ENCODE measurements at regions not wholly inside any gene's neighbourhood (a gene's known extent, or its start where the extent isn't known, plus 50 kb on each side); places are given as distances from the start of the nearest gene placed in this dataset.

DNA sequence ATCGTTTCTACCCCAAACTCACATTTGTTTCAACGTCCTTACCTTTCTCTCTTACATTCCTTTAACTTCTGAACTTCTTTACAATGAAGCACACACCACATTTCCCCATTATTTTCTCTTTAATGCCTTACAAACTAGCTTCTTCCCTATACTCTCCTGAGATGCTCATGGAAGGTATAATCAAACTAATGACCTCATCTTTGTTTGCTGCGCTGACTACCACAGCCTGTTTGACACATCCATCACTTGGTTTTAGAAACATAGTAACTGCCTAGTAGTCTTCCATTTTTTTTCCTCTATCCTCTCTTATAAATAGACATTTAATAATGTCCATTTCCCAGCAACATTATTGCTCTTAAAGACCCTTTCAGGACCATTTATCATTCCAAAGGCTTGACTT, 230.5 kb upstream of the LRTM1 start:
- H3K9me3 ChIP-seq, result no peaks in the 10 kb centered on the region
- TF ChIP-seq POLR2A (IDR thresholded peaks at IDR 0.05), result no peak
- TF ChIP-seq, protein P1, sequence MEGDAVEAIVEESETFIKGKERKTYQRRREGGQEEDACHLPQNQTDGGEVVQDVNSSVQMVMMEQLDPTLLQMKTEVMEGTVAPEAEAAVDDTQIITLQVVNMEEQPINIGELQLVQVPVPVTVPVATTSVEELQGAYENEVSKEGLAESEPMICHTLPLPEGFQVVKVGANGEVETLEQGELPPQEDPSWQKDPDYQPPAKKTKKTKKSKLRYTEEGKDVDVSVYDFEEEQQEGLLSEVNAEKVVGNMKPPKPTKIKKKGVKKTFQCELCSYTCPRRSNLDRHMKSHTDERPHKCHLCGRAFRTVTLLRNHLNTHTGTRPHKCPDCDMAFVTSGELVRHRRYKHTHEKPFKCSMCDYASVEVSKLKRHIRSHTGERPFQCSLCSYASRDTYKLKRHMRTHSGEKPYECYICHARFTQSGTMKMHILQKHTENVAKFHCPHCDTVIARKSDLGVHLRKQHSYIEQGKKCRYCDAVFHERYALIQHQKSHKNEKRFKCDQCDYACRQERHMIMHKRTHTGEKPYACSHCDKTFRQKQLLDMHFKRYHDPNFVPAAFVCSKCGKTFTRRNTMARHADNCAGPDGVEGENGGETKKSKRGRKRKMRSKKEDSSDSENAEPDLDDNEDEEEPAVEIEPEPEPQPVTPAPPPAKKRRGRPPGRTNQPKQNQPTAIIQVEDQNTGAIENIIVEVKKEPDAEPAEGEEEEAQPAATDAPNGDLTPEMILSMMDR (IDR thresholded peaks at IDR 0.05), result no peak
- no peak overlapping the region for H3K27ac ChIP-seq
- H3K27me3 ChIP-seq, result no peaks in the 10 kb centered on the region
- no peak overlapping the region for H3K4me3 ChIP-seq
- no peak for DNase-seq
- no peaks in the 10 kb centered on the region for H3K36me3 ChIP-seq
- H3K4me1 ChIP-seq, result no peaks in the 10 kb centered on the region

DNA sequence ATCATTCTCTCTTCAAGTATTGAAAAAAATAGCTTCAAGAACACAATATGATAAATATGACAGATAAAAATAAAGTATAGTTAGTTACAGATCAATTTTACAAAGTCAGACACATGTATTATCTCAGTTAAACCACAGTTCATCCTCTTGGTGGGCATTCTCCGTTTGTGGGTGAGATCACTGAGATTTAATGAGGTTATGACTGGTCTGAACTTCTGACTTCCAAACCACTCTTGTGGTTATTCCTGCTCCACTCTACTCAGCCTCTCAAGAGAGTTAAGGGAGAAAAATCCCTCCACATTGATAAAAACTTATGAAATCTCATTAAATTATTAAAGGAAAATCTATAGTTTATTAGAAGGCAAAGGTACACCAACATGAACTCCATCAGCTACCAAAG, 229.9 kb upstream of the LRTM1 start:
- no peak for DNase-seq
- Histone ChIP-seq H3K4me1 (no peaks in the 10 kb centered on the region), H3K27me3 (no peaks in the 10 kb centered on the region), H3K9me3 (no peaks in the 10 kb centered on the region), H3K27ac (no peak overlapping the region), H3K36me3 (no peaks in the 10 kb centered on the region), H3K4me3 (no peak overlapping the region)
- TF ChIP-seq POLR2A (IDR thresholded peaks at IDR 0.05), result no peak
- TF ChIP-seq, protein P1 (IDR thresholded peaks at IDR 0.05), result no peak

DNA sequence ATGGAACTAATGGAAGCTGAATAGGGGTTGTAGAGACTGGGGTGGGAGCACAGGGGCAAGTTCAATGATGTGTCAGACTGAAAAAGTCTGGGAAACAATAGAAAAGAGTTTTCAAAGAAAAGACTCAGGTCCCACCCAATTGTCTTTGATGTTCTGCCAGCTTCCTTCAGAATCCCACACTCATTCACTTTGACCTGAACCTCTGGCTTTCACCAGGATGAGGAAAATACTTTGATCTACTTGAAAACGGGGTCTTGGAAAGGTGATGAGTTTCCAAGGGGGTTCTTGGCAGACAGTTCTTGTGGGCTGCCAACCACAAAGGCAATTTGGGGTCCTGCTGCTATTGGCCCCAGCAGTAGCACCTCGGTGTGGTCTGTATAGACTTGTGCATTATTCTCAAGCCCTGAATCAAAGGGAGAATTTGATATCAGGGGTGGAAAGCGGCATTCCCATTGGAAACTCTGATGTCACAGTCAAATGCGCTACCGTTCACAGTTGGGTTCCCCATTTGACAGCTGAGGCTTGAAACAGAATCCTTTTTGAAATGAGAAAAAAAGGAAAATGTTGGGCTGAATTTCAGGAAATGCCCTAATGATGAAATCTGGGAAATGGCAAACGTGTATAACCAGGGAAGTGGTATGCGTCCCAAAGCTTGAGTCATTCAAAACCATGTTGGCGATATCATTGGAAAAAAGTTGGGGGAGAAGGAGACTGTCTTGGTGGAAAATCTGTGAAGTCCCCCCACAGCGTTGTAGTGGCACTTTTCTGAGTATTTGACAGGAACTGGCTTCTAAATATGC, 229.2 kb upstream of the LRTM1 start:
- Histone ChIP-seq H3K27me3 (no peaks in the 10 kb centered on the region), H3K4me3 (no peak overlapping the region), H3K4me1 (no peaks in the 10 kb centered on the region), H3K27ac (no peak overlapping the region), H3K9me3 (no peaks in the 10 kb centered on the region), H3K36me3 (no peaks in the 10 kb centered on the region)
- no peak for DNase-seq
- TF ChIP-seq, protein P1 (IDR thresholded peaks at IDR 0.05), result no peak
- TF ChIP-seq POLR2A (IDR thresholded peaks at IDR 0.05), result no peak

DNA sequence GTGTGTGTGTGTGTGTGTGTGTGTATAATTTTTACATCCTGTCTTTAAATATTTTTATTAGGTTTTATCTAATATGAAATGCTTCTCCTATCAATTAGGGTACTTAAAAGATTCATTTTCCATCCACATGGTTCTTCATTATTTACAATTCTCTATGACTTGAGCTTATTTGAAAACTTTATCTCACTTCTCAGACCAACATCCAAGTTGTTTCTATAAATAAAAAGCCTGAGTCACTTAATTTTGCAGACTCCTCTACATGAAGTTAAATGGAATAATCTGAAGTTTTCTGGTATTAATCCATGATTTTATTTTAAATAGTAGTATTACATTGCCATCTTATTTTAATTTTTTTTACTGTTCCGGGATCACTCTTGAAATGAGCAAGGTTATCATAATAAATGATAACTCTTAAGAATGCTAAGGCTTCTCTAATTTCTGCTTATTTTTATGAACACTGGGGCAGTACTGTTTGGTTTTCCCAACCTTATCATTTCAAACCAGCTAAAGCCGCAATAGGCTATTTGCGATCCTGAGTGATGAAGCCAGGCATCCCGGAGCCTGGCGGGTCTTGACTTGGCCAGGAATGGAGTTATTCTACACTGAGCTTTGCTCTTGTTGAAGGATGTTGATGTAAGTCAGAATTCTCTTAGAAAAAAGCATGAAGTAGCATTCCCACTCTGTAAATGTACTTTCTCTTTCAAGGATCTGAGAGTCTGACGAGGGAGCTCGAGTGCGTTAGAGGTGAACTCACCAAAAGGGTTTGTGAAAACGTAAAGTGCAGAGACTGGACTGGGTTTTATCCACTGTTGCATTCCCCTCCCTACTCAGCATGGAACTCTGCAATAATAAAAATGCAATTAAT, 220.2 kb upstream of the LRTM1 start:
- Histone ChIP-seq H3K36me3 (no peaks in the 10 kb centered on the region), H3K4me3 (no peak overlapping the region), H3K9me3 (no peaks in the 10 kb centered on the region), H3K4me1 (no peaks in the 10 kb centered on the region), H3K27ac (no peak overlapping the region), H3K27me3 (no peaks in the 10 kb centered on the region)
- no peak for DNase-seq
- TF ChIP-seq, protein P1 (IDR thresholded peaks at IDR 0.05), result no peak
- TF ChIP-seq POLR2A (IDR thresholded peaks at IDR 0.05), result no peak

DNA sequence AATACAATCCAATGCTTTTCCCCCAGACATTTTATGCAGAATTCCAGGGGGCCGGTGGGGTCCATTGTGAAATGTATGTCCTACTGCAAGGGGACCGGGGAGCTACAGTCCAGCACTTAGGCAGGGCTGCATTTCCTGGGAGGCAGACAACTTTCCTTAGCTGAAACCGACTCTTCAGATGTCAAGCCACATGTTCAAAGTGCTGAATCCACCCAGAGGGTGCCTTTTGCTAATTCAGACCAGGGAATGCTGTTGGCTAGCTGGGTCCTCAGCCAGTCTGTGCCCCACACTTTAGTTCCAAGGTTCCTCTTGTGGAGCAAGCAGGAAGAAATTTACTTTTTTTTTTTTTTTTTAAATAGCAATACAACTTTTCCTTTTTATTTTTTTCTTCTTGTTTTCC, 219.5 kb upstream of the LRTM1 start:
- H3K4me1 ChIP-seq, result no peaks in the 10 kb centered on the region
- H3K9me3 ChIP-seq, result no peaks in the 10 kb centered on the region

More for the DNA sequence above, 219.5 kb upstream of the LRTM1 start:
- no peaks in the 10 kb centered on the region for H3K36me3 ChIP-seq
- H3K27me3 ChIP-seq, result no peaks in the 10 kb centered on the region
- no peak for DNase-seq
- H3K4me3 ChIP-seq, result no peak overlapping the region
- no peak overlapping the region for H3K27ac ChIP-seq
- TF ChIP-seq, protein P1 (IDR thresholded peaks at IDR 0.05), result no peak
